B cell (primary cell): ENCODE measurements at regions not wholly inside any gene's neighbourhood (a gene's known extent, or its start where the extent isn't known, plus 50 kb on each side); places are given as distances from the start of the nearest gene placed in this dataset.

Experiments
- ATAC-seq: fragments of 200-7000 bp; cut with Tn5 transposase; one replicate; pipeline ENCODE4 v1.10.0; 2021; ENCODE audit warnings: low read depth, mild to moderate bottlenecking, moderate number of reproducible peaks, moderate library complexity
- CTCF ChIA-PET: fragments of 350-600 bp; sonication (Branson Sonifier 250); formaldehyde crosslinking; loops from one replicate; lab custom pipeline; 2021; ENCODE audit warnings: antibody characterized with exemption, inconsistent platforms; lab: Charles Lee
- POLR2A ChIA-PET: fragments of 350-600 bp; sonication (Branson Sonifier 250); formaldehyde crosslinking; loops from one replicate; lab custom pipeline; 2021; ENCODE audit warnings: antibody characterized with exemption; lab: Charles Lee
- DNase-seq: peaks from one replicate; pipeline ENCODE4 v3.0.0; 2013
- H2AFZ ChIP-seq: 2 replicates; pipeline ENCODE4 v1.6.1; 2012; ENCODE audit warnings: mild to moderate bottlenecking, low read depth, low read length; ENCODE audit not compliant: insufficient read depth, poor library complexity, severe bottlenecking
- H3K27ac ChIP-seq, 2 donors: 1 replicate in 1 of 2; 2 replicates in 1 of 2; pipeline ENCODE4 v1.5.1; 2012 to 2013; ENCODE audit warnings: low read length in 2 of 2, mild to moderate bottlenecking in 2 of 2, moderate library complexity in 1 of 2
- H3K27me3 ChIP-seq, 4 experiments: fragments of 200-600 bp in 1 of 4; sonication (generic) in 1 of 4; replicated peaks in 1 of 4; 1 replicate in 2 of 4; 2 replicates in 2 of 4; pipeline versions ENCODE4 v1.6.1 to v1.7.0; 2013 to 2016; ENCODE audit warnings: low read length in 3 of 4, mild to moderate bottlenecking in 2 of 4, mixed read lengths in 1 of 4, moderate library complexity in 1 of 4; ENCODE audit not compliant: insufficient read depth in 4 of 4, control insufficient read depth in 3 of 4; ENCODE audit errors: control extremely low read depth in 1 of 4
- H3K36me3 ChIP-seq, 2 experiments: replicated peaks in 1 of 2; 1 replicate in 1 of 2; 2 replicates in 1 of 2; pipeline versions ENCODE4 v1.6.1 to v1.7.1; 2013; ENCODE audit warnings: low read length in 1 of 2; ENCODE audit not compliant: insufficient read depth in 2 of 2, control insufficient read depth in 1 of 2; ENCODE audit errors: control extremely low read depth in 1 of 2, extremely low read depth in 1 of 2
- H3K4me1 ChIP-seq, 2 donors: fragments of 200-600 bp in 1 of 2; sonication (generic) in 1 of 2; 1 replicate in 1 of 2; 2 replicates in 1 of 2; pipeline versions ENCODE4 v1.5.1 to v1.6.1; 2013 to 2017; ENCODE audit warnings: low read length in 2 of 2; ENCODE audit not compliant: control insufficient read depth in 2 of 2, insufficient read depth in 2 of 2
- H3K4me2 ChIP-seq: replicated peaks from 2 replicates; pipeline ENCODE3; 2012; ENCODE audit warnings: mild to moderate bottlenecking, low read depth, low read length; ENCODE audit not compliant: poor library complexity, severe bottlenecking
- H3K4me3 ChIP-seq, 5 experiments: fragments of 200-600 bp in 1 of 5; sonication (generic) in 1 of 5; 1 replicate in 3 of 5; 2 replicates in 2 of 5; pipeline versions ENCODE4 v1.5.1 to v1.7.0; 2011 to 2016; ENCODE audit warnings: low read length in 4 of 5, mild to moderate bottlenecking in 4 of 5, low read depth in 2 of 5, control low read depth in 1 of 5, moderate library complexity in 1 of 5; ENCODE audit not compliant: insufficient read depth in 1 of 5; ENCODE audit errors: control extremely low read depth in 1 of 5, extremely low read depth in 1 of 5
- H3K79me2 ChIP-seq: fragments of 200-600 bp; sonication (generic); one replicate; pipeline ENCODE4 v1.6.0; 2016; ENCODE audit warnings: low read length; ENCODE audit not compliant: control insufficient read depth, insufficient read depth
- H3K9ac ChIP-seq: fragments of 200-600 bp; sonication (generic); 2 replicates; pipeline ENCODE4 v1.6.1; 2017; ENCODE audit warnings: mild to moderate bottlenecking, low read length, moderate library complexity
- H3K9me3 ChIP-seq, 3 donors: one replicate each; pipeline versions ENCODE4 v1.6.1 to v1.7.1; 2013; ENCODE audit warnings: low read length in 2 of 3; ENCODE audit not compliant: control insufficient read depth in 2 of 3, insufficient read depth in 1 of 3; ENCODE audit errors: control extremely low read depth in 1 of 3
- H4K20me1 ChIP-seq: 2 replicates; pipeline ENCODE4 v1.6.0; 2012; ENCODE audit warnings: mild to moderate bottlenecking, low read length; ENCODE audit not compliant: insufficient read depth, control insufficient read depth, poor library complexity, severe bottlenecking
- H3K27ac Mint-ChIP-seq: one replicate; pipeline ENCODE4 v1.8.0; 2021; ENCODE audit warnings: mixed read lengths
- H3K27me3 Mint-ChIP-seq: one replicate; pipeline ENCODE4 v1.8.0; 2021; ENCODE audit warnings: mixed read lengths
- H3K4me1 Mint-ChIP-seq: one replicate; pipeline ENCODE4 v1.8.0; 2021; ENCODE audit warnings: mixed read lengths
- H3K4me3 Mint-ChIP-seq: one replicate; pipeline ENCODE4 v1.8.0; 2021; ENCODE audit warnings: mixed read lengths
- H3K9me3 Mint-ChIP-seq: one replicate; pipeline ENCODE4 v1.8.0; 2022; ENCODE audit warnings: mixed read lengths; ENCODE audit not compliant: insufficient read depth
- CTCF ChIP-seq: fragments of 200-600 bp; IDR thresholded peaks from one replicate; pipeline ENCODE4 v1.8.0; 2022; ENCODE audit warnings: antibody characterized with exemption, mild to moderate bottlenecking
- EZH2 ChIP-seq: IDR thresholded peaks from 2 replicates; pipeline ENCODE4 v1.6.1; 2012; ENCODE audit warnings: borderline replicate concordance, low read depth, mild to moderate bottlenecking, moderate library complexity, low read length; ENCODE audit not compliant: insufficient read depth, poor library complexity, severe bottlenecking
- WGBS: methylation state at CpG from one replicate; pipeline ENCODE4 v1.1.5; 2013; ENCODE audit warnings: missing lambda C conversion rate; ENCODE audit not compliant: insufficient coverage; 5-methylcytosine and 5-hydroxymethylcytosine counted together
- intact Hi-C: fragments of 100-400 bp; cut with micrococcal nuclease; formaldehyde crosslinking; loops from one replicate; pipeline ENCODE4 v1.10.0; 2022

- no peaks in the 10 kb centered on the region for H3K27me3 Mint-ChIP-seq
- Histone ChIP-seq H3K9me3 (no peaks in the 10 kb centered on the region), H4K20me1 (no peaks in the 10 kb centered on the region), H3K4me1 (no peaks in the 10 kb centered on the region), H3K27me3 (peaks cover 0 to 4% (median 0%) of the 10 kb centered on the region in 4 experiments), H3K4me3 (no peak overlapping the region), H3K27ac (no peak overlapping the region), H3K36me3 (no peaks in the 10 kb centered on the region), H3K9ac (no peak overlapping the region), H3K4me2 (no peak overlapping the region), H2AFZ (no peak overlapping the region), H3K79me2 (no peaks in the 10 kb centered on the region)
- intact Hi-C loops, result no loop called here
- no peak overlapping the region for H3K27ac Mint-ChIP-seq
- H3K9me3 Mint-ChIP-seq, result no peaks in the 10 kb centered on the region
- H3K4me1 Mint-ChIP-seq, result no peaks in the 10 kb centered on the region
- no peak overlapping the region for H3K4me3 Mint-ChIP-seq
- WGBS, result 100% methylated on average over 2 of the region's 3 CpGs
- ATAC-seq, result no peak
- ChIA-PET CTCF (no interaction called here), POLR2A (no interaction called here)
- TF ChIP-seq EZH2, result no peak
- no peak for TF ChIP-seq CTCF
- DNase-seq, result no peak
These were observed 290.3 kb downstream of the EMP1 start for GRCh38 chr12:13486794-13487193.

GRCh38 chr12:13478650-13479181 lies 282.2 kb downstream of the EMP1 start:
- H3K9me3 Mint-ChIP-seq, result no peaks in the 10 kb centered on the region
- H3K79me2 ChIP-seq, result no peaks in the 10 kb centered on the region
- H3K27ac Mint-ChIP-seq, result no peak overlapping the region
- DNase-seq (no peak), ATAC-seq (no peak)
- POLR2A ChIA-PET, result no interaction called here
- no peak overlapping the region for H2AFZ ChIP-seq
- TF ChIP-seq CTCF (no peak), EZH2 (no peak)
- H3K9ac ChIP-seq, result no peak overlapping the region
- H3K27me3 Mint-ChIP-seq, result peaks cover 3% of the 10 kb centered on the region
- no peak overlapping the region for H3K4me3 ChIP-seq
- H3K4me3 Mint-ChIP-seq, result no peak overlapping the region
- H4K20me1 ChIP-seq, result no peaks in the 10 kb centered on the region
- H3K4me2 ChIP-seq, result no peak overlapping the region
- H3K36me3 ChIP-seq, result no peaks in the 10 kb centered on the region
- no CpG with 5 or more reads among the region's 6 CpGs for WGBS
- no peaks in the 10 kb centered on the region for H3K9me3 ChIP-seq
- no peaks in the 10 kb centered on the region for H3K4me1 ChIP-seq
- intact Hi-C loops, result no loop called here
- CTCF ChIA-PET, result no interaction called here
- H3K27ac ChIP-seq, result no peak overlapping the region
- H3K27me3 ChIP-seq, result no peaks in the 10 kb centered on the region
- H3K4me1 Mint-ChIP-seq, result no peaks in the 10 kb centered on the region
